Panc1 (cell line): ENCODE measurements at regions not wholly inside any gene's neighbourhood (a gene's known extent, or its start where the extent isn't known, plus 50 kb on each side); places are given as distances from the start of the nearest gene placed in this dataset.

Source experiments
- CTCF ChIP-seq: fragments of 450-650 bp; IDR thresholded peaks from 2 replicates; pipeline ENCODE4 v1.5.1; 2017; ENCODE audit warnings: mild to moderate bottlenecking
- POLR2AphosphoS5 ChIP-seq: IDR thresholded peaks from 2 replicates; pipeline ENCODE4 v1.6.1; 2012; ENCODE audit warnings: mild to moderate bottlenecking, low read depth, low read length, moderate library complexity
- SIN3A ChIP-seq: IDR thresholded peaks from 2 replicates; pipeline ENCODE4 v1.6.1; 2012; ENCODE audit warnings: low read depth, mild to moderate bottlenecking, low read length, moderate library complexity, borderline replicate concordance; ENCODE audit not compliant: insufficient read depth

GRCh38 chr7:51551070-51551469 lies 234.5 kb upstream of the COBL start:
- TF ChIP-seq CTCF, result no peak
- no peak for TF ChIP-seq POLR2AphosphoS5
- TF ChIP-seq SIN3A, result no peak
